ENCODE measurements at regions not wholly inside any gene's neighbourhood (a gene's known extent, or its start where the extent isn't known, plus 50 kb on each side); places are given as distances from the start of the nearest gene placed in this dataset.

- H3K9me3 Mint-ChIP-seq (ENCODE audit: unreplicated experiment), result no peaks in the 10 kb centered on the region
- DNase-seq, result no peak
- POLR2A ChIA-PET, result no interaction called here
- Histone ChIP-seq H3K4me1 (no peaks in the 10 kb centered on the region), H3K9me3 (no peaks in the 10 kb centered on the region), H3K27me3 (replicated peaks; ENCODE audit: control insufficient read depth, insufficient read depth, low read length) (no peaks in the 10 kb centered on the region), H3K4me3 (ENCODE audit: low read depth, low read length) (no peak overlapping the region), H3K36me3 (ENCODE audit: control insufficient read depth, insufficient read depth, low read length) (no peaks in the 10 kb centered on the region)
- no peaks in the 10 kb centered on the region for H3K27me3 Mint-ChIP-seq (ENCODE audit: insufficient read depth, unreplicated experiment)
- H3K27ac Mint-ChIP-seq (ENCODE audit: unreplicated experiment), result no peak overlapping the region
- H3K36me3 Mint-ChIP-seq (ENCODE audit: insufficient read depth, unreplicated experiment), result no peaks in the 10 kb centered on the region
- H3K4me1 Mint-ChIP-seq (ENCODE audit: low read depth, unreplicated experiment), result no peaks in the 10 kb centered on the region
- intact Hi-C loops (cut with micrococcal nuclease; ENCODE audit: unreplicated experiment), result no loop called here
- no TSS peak for BruUV-seq (replicated peaks)
- no peak overlapping the region for H3K4me3 Mint-ChIP-seq (ENCODE audit: unreplicated experiment)
- no peak for TF ChIP-seq CTCF (IDR thresholded peaks at IDR 0.05; ENCODE audit: insufficient read depth in 1 of 2, low read depth in 1 of 2, low read length in 1 of 2, severe bottlenecking in 1 of 2, unreplicated experiment in 1 of 2)
- CTCF ChIA-PET, result no interaction called here
These were observed 149.6 kb upstream of the GULP1 start for GRCh38 chr2:188142088-188142487.

- no peaks in the 10 kb centered on the region for H3K9me3 ChIP-seq
- no peaks in the 10 kb centered on the region for H3K36me3 ChIP-seq (ENCODE audit: control insufficient read depth, insufficient read depth, low read length)
- H3K4me1 ChIP-seq, result no peaks in the 10 kb centered on the region
- H3K27me3 ChIP-seq (replicated peaks; ENCODE audit: control insufficient read depth, insufficient read depth, low read length), result no peaks in the 10 kb centered on the region
- H3K4me3 ChIP-seq (ENCODE audit: low read depth, low read length), result no peak overlapping the region
- Mint-ChIP-seq H3K27ac (ENCODE audit: unreplicated experiment) (no peak overlapping the region), H3K4me3 (ENCODE audit: unreplicated experiment) (no peak overlapping the region), H3K9me3 (ENCODE audit: unreplicated experiment) (no peaks in the 10 kb centered on the region), H3K27me3 (ENCODE audit: insufficient read depth, unreplicated experiment) (no peaks in the 10 kb centered on the region), H3K36me3 (ENCODE audit: insufficient read depth, unreplicated experiment) (no peaks in the 10 kb centered on the region), H3K4me1 (ENCODE audit: low read depth, unreplicated experiment) (no peaks in the 10 kb centered on the region)
- TF ChIP-seq CTCF (IDR thresholded peaks at IDR 0.05; ENCODE audit: insufficient read depth in 1 of 2, low read depth in 1 of 2, low read length in 1 of 2, severe bottlenecking in 1 of 2, unreplicated experiment in 1 of 2), result no peak
- BruUV-seq (replicated peaks), result no TSS peak
- ChIA-PET CTCF (no interaction called here), POLR2A (no interaction called here)
- DNase-seq, result no peak
- intact Hi-C loops (cut with micrococcal nuclease; ENCODE audit: unreplicated experiment), result no loop called here
These were observed 148.9 kb upstream of the GULP1 start for GRCh38 chr2:188142636-188143295.

- H3K27ac Mint-ChIP-seq (ENCODE audit: unreplicated experiment), result no peak overlapping the region
- Histone ChIP-seq H3K27me3 (replicated peaks; ENCODE audit: control insufficient read depth, insufficient read depth, low read length) (no peaks in the 10 kb centered on the region), H3K9me3 (no peaks in the 10 kb centered on the region), H3K4me3 (ENCODE audit: low read depth, low read length) (no peak overlapping the region), H3K36me3 (ENCODE audit: control insufficient read depth, insufficient read depth, low read length) (no peaks in the 10 kb centered on the region), H3K4me1 (no peaks in the 10 kb centered on the region)
- no peaks in the 10 kb centered on the region for H3K27me3 Mint-ChIP-seq (ENCODE audit: insufficient read depth, unreplicated experiment)
- ChIA-PET POLR2A (no interaction called here), CTCF (no interaction called here)
- no peak overlapping the region for H3K4me3 Mint-ChIP-seq (ENCODE audit: unreplicated experiment)
- DNase-seq, result no peak
- no peaks in the 10 kb centered on the region for H3K4me1 Mint-ChIP-seq (ENCODE audit: low read depth, unreplicated experiment)
- intact Hi-C loops (cut with micrococcal nuclease; ENCODE audit: unreplicated experiment), result no loop called here
- no peaks in the 10 kb centered on the region for H3K36me3 Mint-ChIP-seq (ENCODE audit: insufficient read depth, unreplicated experiment)
- TF ChIP-seq CTCF (IDR thresholded peaks at IDR 0.05; ENCODE audit: insufficient read depth in 1 of 2, low read depth in 1 of 2, low read length in 1 of 2, severe bottlenecking in 1 of 2, unreplicated experiment in 1 of 2), result no peak
- no peaks in the 10 kb centered on the region for H3K9me3 Mint-ChIP-seq (ENCODE audit: unreplicated experiment)
- BruUV-seq (replicated peaks), result no TSS peak
These were observed 145.8 kb upstream of the GULP1 start for GRCh38 chr2:188145885-188146284.
